SK-N-SH (cell line): ENCODE measurements at regions not wholly inside any gene's neighbourhood (a gene's known extent, or its start where the extent isn't known, plus 50 kb on each side); places are given as distances from the start of the nearest gene placed in this dataset.

ENCODE experiments used
- EP300 ChIP-seq, 2 experiments: IDR thresholded peaks; 2 replicates each; pipeline versions ENCODE4 v1.4.0 to v1.6.1; 2012; ENCODE audit warnings: borderline replicate concordance in 1 of 2, low read depth in 1 of 2, low read length in 1 of 2
- EZH2phosphoT487 ChIP-seq: fragments of 200-600 bp; sonication (generic); IDR thresholded peaks from 2 replicates; pipeline ENCODE4 v1.6.1; 2017; ENCODE audit warnings: low read depth, mixed run types, mild to moderate bottlenecking, antibody characterized with exemption, moderate library complexity, borderline replicate concordance
- GATA2 ChIP-seq: sonication (generic); formaldehyde crosslinking; IDR thresholded peaks from 2 replicates; pipeline ENCODE4 v1.5.0; 2020; ENCODE audit warnings: mild to moderate bottlenecking, missing genetic modification reagents
- MXI1 ChIP-seq: IDR thresholded peaks from 2 replicates; pipeline ENCODE4 v1.6.1; 2012; ENCODE audit warnings: mild to moderate bottlenecking, low read depth, low read length, improper control_type of control experiment
- RFX5 ChIP-seq: IDR thresholded peaks from 2 replicates; pipeline ENCODE4 v1.6.1; 2012; ENCODE audit warnings: mild to moderate bottlenecking, improper control_type of control experiment, low read length
- SIN3A ChIP-seq: IDR thresholded peaks from 2 replicates; pipeline ENCODE4 v1.6.1; 2012; ENCODE audit warnings: low read depth, mild to moderate bottlenecking, low read length, moderate library complexity, borderline replicate concordance
- TCF12 ChIP-seq: IDR thresholded peaks from 2 replicates; pipeline ENCODE4 v1.4.0; 2012
- TF ChIP-seq, protein P1 (sequence below): fragments of 200-600 bp; sonication (generic); IDR thresholded peaks from 2 replicates; pipeline ENCODE4 v1.6.1; 2017; ENCODE audit warnings: antibody characterized with exemption, mild to moderate bottlenecking, moderate library complexity
- TF ChIP-seq, protein P2 (sequence below): IDR thresholded peaks from 2 replicates; pipeline ENCODE4 v1.4.0; 2012; ENCODE audit warnings: low read depth, borderline replicate concordance
- TF ChIP-seq, protein P3 (sequence below): fragments of 150-350 bp; IDR thresholded peaks from 2 replicates; pipeline ENCODE4 v1.6.1; 2017; ENCODE audit warnings: antibody characterized with exemption, low read length, low read depth, borderline replicate concordance
- TF ChIP-seq, protein P4 (sequence below): IDR thresholded peaks from 2 replicates; pipeline ENCODE4 v1.6.1; 2012; ENCODE audit warnings: mild to moderate bottlenecking, low read depth, low read length, moderate library complexity

DNA sequence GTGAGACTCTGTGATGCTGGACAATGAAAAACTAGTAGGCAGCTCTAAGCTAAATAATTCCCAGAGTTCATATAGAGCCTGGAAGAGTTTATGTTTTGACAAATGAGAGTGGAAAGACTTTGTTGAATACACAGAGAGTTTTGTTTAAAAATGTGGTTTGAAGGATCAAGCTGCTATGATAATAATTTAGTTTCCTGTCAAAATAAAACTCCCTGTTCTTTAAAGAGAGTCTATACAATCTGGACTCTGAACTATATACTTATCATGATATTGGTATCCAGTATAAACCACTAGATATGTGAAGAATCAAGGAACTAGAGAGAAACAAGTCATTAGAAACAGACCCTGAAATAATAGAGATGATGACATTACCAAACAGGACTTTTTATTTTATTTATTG, 158.6 kb downstream of the C4orf33 start:
- TF ChIP-seq, protein P1, sequence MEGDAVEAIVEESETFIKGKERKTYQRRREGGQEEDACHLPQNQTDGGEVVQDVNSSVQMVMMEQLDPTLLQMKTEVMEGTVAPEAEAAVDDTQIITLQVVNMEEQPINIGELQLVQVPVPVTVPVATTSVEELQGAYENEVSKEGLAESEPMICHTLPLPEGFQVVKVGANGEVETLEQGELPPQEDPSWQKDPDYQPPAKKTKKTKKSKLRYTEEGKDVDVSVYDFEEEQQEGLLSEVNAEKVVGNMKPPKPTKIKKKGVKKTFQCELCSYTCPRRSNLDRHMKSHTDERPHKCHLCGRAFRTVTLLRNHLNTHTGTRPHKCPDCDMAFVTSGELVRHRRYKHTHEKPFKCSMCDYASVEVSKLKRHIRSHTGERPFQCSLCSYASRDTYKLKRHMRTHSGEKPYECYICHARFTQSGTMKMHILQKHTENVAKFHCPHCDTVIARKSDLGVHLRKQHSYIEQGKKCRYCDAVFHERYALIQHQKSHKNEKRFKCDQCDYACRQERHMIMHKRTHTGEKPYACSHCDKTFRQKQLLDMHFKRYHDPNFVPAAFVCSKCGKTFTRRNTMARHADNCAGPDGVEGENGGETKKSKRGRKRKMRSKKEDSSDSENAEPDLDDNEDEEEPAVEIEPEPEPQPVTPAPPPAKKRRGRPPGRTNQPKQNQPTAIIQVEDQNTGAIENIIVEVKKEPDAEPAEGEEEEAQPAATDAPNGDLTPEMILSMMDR, result no peak
- TF ChIP-seq GATA2 (CRISPR knock-in tag), result no peak
- no peak for TF ChIP-seq RFX5
- TF ChIP-seq, protein P2, sequence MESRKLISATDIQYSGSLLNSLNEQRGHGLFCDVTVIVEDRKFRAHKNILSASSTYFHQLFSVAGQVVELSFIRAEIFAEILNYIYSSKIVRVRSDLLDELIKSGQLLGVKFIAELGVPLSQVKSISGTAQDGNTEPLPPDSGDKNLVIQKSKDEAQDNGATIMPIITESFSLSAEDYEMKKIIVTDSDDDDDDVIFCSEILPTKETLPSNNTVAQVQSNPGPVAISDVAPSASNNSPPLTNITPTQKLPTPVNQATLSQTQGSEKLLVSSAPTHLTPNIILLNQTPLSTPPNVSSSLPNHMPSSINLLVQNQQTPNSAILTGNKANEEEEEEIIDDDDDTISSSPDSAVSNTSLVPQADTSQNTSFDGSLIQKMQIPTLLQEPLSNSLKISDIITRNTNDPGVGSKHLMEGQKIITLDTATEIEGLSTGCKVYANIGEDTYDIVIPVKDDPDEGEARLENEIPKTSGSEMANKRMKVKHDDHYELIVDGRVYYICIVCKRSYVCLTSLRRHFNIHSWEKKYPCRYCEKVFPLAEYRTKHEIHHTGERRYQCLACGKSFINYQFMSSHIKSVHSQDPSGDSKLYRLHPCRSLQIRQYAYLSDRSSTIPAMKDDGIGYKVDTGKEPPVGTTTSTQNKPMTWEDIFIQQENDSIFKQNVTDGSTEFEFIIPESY, result no peak
- TF ChIP-seq, protein P3, sequence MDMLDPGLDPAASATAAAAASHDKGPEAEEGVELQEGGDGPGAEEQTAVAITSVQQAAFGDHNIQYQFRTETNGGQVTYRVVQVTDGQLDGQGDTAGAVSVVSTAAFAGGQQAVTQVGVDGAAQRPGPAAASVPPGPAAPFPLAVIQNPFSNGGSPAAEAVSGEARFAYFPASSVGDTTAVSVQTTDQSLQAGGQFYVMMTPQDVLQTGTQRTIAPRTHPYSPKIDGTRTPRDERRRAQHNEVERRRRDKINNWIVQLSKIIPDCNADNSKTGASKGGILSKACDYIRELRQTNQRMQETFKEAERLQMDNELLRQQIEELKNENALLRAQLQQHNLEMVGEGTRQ, result no peak
- TF ChIP-seq MXI1, result no peak
- no peak for TF ChIP-seq SIN3A
- TF ChIP-seq EZH2phosphoT487, result no peak
- TF ChIP-seq TCF12, result no peak
- TF ChIP-seq, protein P4, sequence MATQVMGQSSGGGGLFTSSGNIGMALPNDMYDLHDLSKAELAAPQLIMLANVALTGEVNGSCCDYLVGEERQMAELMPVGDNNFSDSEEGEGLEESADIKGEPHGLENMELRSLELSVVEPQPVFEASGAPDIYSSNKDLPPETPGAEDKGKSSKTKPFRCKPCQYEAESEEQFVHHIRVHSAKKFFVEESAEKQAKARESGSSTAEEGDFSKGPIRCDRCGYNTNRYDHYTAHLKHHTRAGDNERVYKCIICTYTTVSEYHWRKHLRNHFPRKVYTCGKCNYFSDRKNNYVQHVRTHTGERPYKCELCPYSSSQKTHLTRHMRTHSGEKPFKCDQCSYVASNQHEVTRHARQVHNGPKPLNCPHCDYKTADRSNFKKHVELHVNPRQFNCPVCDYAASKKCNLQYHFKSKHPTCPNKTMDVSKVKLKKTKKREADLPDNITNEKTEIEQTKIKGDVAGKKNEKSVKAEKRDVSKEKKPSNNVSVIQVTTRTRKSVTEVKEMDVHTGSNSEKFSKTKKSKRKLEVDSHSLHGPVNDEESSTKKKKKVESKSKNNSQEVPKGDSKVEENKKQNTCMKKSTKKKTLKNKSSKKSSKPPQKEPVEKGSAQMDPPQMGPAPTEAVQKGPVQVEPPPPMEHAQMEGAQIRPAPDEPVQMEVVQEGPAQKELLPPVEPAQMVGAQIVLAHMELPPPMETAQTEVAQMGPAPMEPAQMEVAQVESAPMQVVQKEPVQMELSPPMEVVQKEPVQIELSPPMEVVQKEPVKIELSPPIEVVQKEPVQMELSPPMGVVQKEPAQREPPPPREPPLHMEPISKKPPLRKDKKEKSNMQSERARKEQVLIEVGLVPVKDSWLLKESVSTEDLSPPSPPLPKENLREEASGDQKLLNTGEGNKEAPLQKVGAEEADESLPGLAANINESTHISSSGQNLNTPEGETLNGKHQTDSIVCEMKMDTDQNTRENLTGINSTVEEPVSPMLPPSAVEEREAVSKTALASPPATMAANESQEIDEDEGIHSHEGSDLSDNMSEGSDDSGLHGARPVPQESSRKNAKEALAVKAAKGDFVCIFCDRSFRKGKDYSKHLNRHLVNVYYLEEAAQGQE, result no peak
- TF ChIP-seq EP300 (IDR thresholded peaks at IDR 0.05; ENCODE audit: borderline replicate concordance in 1 of 2, low read depth in 1 of 2, low read length in 1 of 2), result no peak
